PC-3 (cell line): ENCODE measurements at regions not wholly inside any gene's neighbourhood (a gene's known extent, or its start where the extent isn't known, plus 50 kb on each side); places are given as distances from the start of the nearest gene placed in this dataset.

Source experiments
- ATAC-seq: fragments of 200-7000 bp; cut with Tn5 transposase; 2 replicates; pipeline ENCODE4 v1.9.1; 2020; ENCODE audit warnings: mild to moderate bottlenecking, moderate library complexity
- BruUV-seq: library from RNA; stranded (reverse); fragments of 400-500 nt; replicated peaks from 2 replicates; lab custom pipeline; 2021; lab: Mats Ljungman, UMichigan
- CTCF ChIA-PET: fragments of 300-600 bp; sonication (Branson Sonifier 250); formaldehyde crosslinking; loops from one replicate; lab custom pipeline; 2022; ENCODE audit warnings: antibody characterized with exemption; lab: Charles Lee
- POLR2A ChIA-PET: fragments of 300-600 bp; sonication (Branson Sonifier 250); formaldehyde crosslinking; loops from one replicate; lab custom pipeline; 2022; ENCODE audit warnings: antibody characterized with exemption; ENCODE audit not compliant: unreplicated experiment; lab: Charles Lee
- DNase-seq: peaks from one replicate; pipeline ENCODE4 v3.0.0-alpha.2; 2015
- H2AFZ ChIP-seq: fragments of 300-600 bp; sonication (generic); 2 replicates; pipeline ENCODE4 v1.6.0; 2016; ENCODE audit warnings: antibody characterized with exemption, low read length
- H3F3A ChIP-seq: fragments of 300-600 bp; sonication (generic); one replicate; pipeline ENCODE4 v1.6.0; 2017; ENCODE audit warnings: antibody characterized with exemption, low read length, control low read depth, mild to moderate bottlenecking; ENCODE audit not compliant: unreplicated experiment
- H3K27ac ChIP-seq: fragments of 300-600 bp; sonication (generic); 2 replicates; pipeline ENCODE4 v1.5.1; 2016; ENCODE audit warnings: mild to moderate bottlenecking, low read length
- H3K27me3 ChIP-seq: fragments of 300-600 bp; sonication (generic); 2 replicates; pipeline ENCODE4 v1.6.1; 2016; ENCODE audit warnings: low read length, mixed read lengths
- H3K36me3 ChIP-seq: fragments of 300-600 bp; sonication (generic); 2 replicates; pipeline ENCODE4 v1.6.1; 2016; ENCODE audit warnings: low read depth, mixed run types, low read length, mixed read lengths
- H3K4me1 ChIP-seq: fragments of 300-600 bp; sonication (generic); 2 replicates; pipeline ENCODE4 v1.5.1; 2016; ENCODE audit warnings: low read length; ENCODE audit not compliant: insufficient read depth
- H3K4me2 ChIP-seq: fragments of 300-600 bp; sonication (generic); 2 replicates; pipeline ENCODE4 v1.6.0; 2016; ENCODE audit warnings: low read length
- H3K4me3 ChIP-seq: fragments of 300-600 bp; sonication (generic); 2 replicates; pipeline ENCODE4 v1.5.1; 2016; ENCODE audit warnings: mild to moderate bottlenecking, low read length, mixed read lengths
- H3K79me2 ChIP-seq: fragments of 300-600 bp; sonication (generic); 2 replicates; pipeline ENCODE4 v1.6.1; 2017; ENCODE audit warnings: low read length, mixed read lengths
- H3K9ac ChIP-seq: fragments of 300-600 bp; sonication (generic); 2 replicates; pipeline ENCODE4 v1.6.0; 2016; ENCODE audit warnings: mild to moderate bottlenecking, low read length
- H3K9me2 ChIP-seq: fragments of 300-600 bp; sonication (generic); replicated peaks from 2 replicates; pipeline ENCODE4 v1.6.1; 2016; ENCODE audit warnings: mixed run types, low read length, mixed read lengths
- H3K9me3 ChIP-seq: fragments of 300-600 bp; sonication (generic); 2 replicates; pipeline ENCODE4 v1.6.1; 2016; ENCODE audit warnings: low read length, mixed read lengths
- H4K20me1 ChIP-seq: fragments of 300-600 bp; sonication (generic); 2 replicates; pipeline ENCODE4 v1.6.1; 2016; ENCODE audit warnings: low read length, mixed read lengths
- CTCF ChIP-seq: fragments of 300-600 bp; sonication (generic); conservative IDR thresholded peaks from 2 replicates; pipeline ENCODE4 v1.5.1; 2017; ENCODE audit warnings: antibody characterized with exemption, low read depth, mild to moderate bottlenecking, low read length
- EZH2 ChIP-seq: fragments of 300-600 bp; sonication (generic); IDR thresholded peaks from one replicate; pipeline ENCODE4 v1.6.1; 2017; ENCODE audit warnings: antibody characterized with exemption, mild to moderate bottlenecking, low read length; ENCODE audit not compliant: unreplicated experiment
- EZH2phosphoT487 ChIP-seq: fragments of 300-600 bp; sonication (generic); IDR thresholded peaks from 2 replicates; pipeline ENCODE4 v1.6.1; 2018; ENCODE audit warnings: mild to moderate bottlenecking, antibody characterized with exemption, low read length, borderline replicate concordance
- intact Hi-C: fragments of 100-400 bp; cut with micrococcal nuclease; formaldehyde crosslinking; loops from 2 replicates; pipeline ENCODE4 v1.9.0; 2023

DNA sequence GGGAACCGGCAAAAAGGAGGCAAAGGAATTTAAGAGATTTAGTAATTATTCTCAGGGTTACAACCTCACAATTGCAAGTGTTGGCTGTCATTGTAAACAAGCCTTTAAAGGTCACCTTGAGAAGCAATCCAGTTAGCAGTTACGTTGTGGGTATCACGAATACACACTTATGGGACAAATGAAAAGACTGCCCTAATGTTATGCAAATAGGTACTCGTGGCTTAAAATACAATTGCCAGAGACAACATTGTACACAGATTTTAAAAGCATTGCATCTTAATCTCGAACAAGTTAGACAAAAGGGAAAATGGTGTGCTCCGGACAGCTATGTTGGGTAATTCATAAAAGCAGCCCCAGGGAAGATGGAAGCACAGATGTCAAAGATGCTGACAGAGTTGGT, 120.5 kb upstream of the ZC3H12A start:
- CTCF ChIA-PET: no interaction called here
- TF ChIP-seq EZH2: no peak
- no peak for TF ChIP-seq EZH2phosphoT487
- no peak for TF ChIP-seq CTCF
- intact Hi-C loops: no loop called here
- DNase-seq (no peak), ATAC-seq (no peak)
- Histone ChIP-seq H3K9me3 (no peaks in the 10 kb centered on the region), H3K9ac (no peak overlapping the region), H2AFZ (no peak overlapping the region), H3K9me2 (no peaks in the 10 kb centered on the region), H3K36me3 (no peaks in the 10 kb centered on the region), H4K20me1 (no peaks in the 10 kb centered on the region), H3K4me2 (no peak overlapping the region), H3K27me3 (peaks cover 37% of the 10 kb centered on the region), H3K4me1 (no peaks in the 10 kb centered on the region), H3K79me2 (no peaks in the 10 kb centered on the region), H3K4me3 (no peak overlapping the region), H3F3A (no peaks in the 10 kb centered on the region), H3K27ac (no peak overlapping the region)
- no TSS peak for BruUV-seq
- POLR2A ChIA-PET: no interaction called here

DNA sequence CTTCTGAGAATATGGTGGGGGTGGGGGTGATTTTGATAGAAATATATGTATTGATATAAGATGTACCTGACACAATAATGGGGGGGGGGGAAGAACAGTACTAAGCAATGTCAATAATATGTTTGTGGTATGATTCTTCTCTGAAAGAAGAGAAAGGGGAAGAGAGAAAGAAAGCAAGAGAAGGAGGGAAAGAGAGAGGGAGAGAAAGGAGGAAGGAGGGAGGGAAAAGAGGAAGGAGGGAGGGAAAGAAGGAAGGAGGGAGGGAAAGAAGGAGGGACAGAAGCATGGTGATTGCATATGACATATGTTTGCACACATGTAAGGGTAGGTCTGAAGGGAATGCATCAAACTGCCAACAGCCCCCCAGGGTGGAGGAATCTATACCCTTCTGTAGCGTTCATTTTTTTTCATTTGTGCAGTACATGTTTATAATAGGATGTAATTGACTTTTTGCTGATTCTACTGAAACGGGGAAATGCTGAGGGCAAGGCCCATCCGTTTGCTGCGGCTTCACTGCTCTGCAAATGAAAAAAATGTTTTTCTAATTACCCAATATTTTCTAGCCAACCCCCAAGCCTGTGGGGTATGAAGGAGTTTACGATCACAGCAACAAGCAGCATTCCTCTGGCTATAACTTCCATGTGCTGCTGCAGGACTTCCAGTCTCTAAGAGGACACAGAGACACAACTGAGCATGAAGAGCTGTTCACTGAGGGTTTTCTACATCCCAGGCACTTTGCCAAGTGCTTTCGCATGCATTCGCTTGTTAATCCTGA, 119.3 kb upstream of the ZC3H12A start:
- H3K79me2 ChIP-seq: no peaks in the 10 kb centered on the region
- TF ChIP-seq CTCF (no peak), EZH2 (no peak), EZH2phosphoT487 (no peak)
- H3K9me2 ChIP-seq: no peaks in the 10 kb centered on the region
- no peak overlapping the region for H3K4me2 ChIP-seq
- peaks cover 47% of the 10 kb centered on the region for H3K27me3 ChIP-seq
- ChIA-PET POLR2A (interaction anchor here (0.5 kb wide), 1 partner anchor 412 kb away, joined by 4 read pairs; no protein-coding TSS in a partner anchor), CTCF (no interaction called here)
- no peak overlapping the region for H3K9ac ChIP-seq
- BruUV-seq: no TSS peak
- no peak overlapping the region for H3K27ac ChIP-seq
- ATAC-seq (no peak), DNase-seq (no peak)
- H3K9me3 ChIP-seq: no peaks in the 10 kb centered on the region
- intact Hi-C loops: no loop called here
- no peaks in the 10 kb centered on the region for H3K4me1 ChIP-seq
- no peaks in the 10 kb centered on the region for H3F3A ChIP-seq
- H2AFZ ChIP-seq: no peak overlapping the region
- no peaks in the 10 kb centered on the region for H3K36me3 ChIP-seq
- H3K4me3 ChIP-seq: no peak overlapping the region
- no peaks in the 10 kb centered on the region for H4K20me1 ChIP-seq

- H3K4me3 ChIP-seq: no peak overlapping the region
- no peak overlapping the region for H2AFZ ChIP-seq
- H3K4me2 ChIP-seq: no peak overlapping the region
- H3K4me1 ChIP-seq: no peaks in the 10 kb centered on the region
- H3K9me3 ChIP-seq: no peaks in the 10 kb centered on the region
- no peaks in the 10 kb centered on the region for H3F3A ChIP-seq
- CTCF ChIA-PET: no interaction called here
- peaks cover 68% of the 10 kb centered on the region for H3K27me3 ChIP-seq
- POLR2A ChIA-PET: no interaction called here
- no peak overlapping the region for H3K27ac ChIP-seq
- ATAC-seq (no peak), DNase-seq (no peak)
- no peaks in the 10 kb centered on the region for H3K79me2 ChIP-seq
- no peaks in the 10 kb centered on the region for H3K36me3 ChIP-seq
- H4K20me1 ChIP-seq: no peaks in the 10 kb centered on the region
- TF ChIP-seq CTCF (no peak), EZH2 (no peak), EZH2phosphoT487 (no peak)
- intact Hi-C loops: no loop called here
- H3K9ac ChIP-seq: no peak overlapping the region
- no peaks in the 10 kb centered on the region for H3K9me2 ChIP-seq
- no TSS peak for BruUV-seq
These were observed 115.4 kb upstream of the ZC3H12A start for GRCh38 chr1:37358992-37359391.
